ENCODE measurements at regions not wholly inside any gene's neighbourhood (a gene's known extent, or its start where the extent isn't known, plus 50 kb on each side); places are given as distances from the start of the nearest gene placed in this dataset.

- no peak for TF ChIP-seq CTCF (conservative IDR thresholded peaks at IDR 0.05)
- no peak for TF ChIP-seq EZH2 (IDR thresholded peaks at IDR 0.05; ENCODE audit: low read depth)
Measured at GRCh38 chr15:62658498-62658897, 384.0 kb upstream of the TPM1 start.
